ENCODE measurements at regions not wholly inside any gene's neighbourhood (a gene's known extent, or its start where the extent isn't known, plus 50 kb on each side); places are given as distances from the start of the nearest gene placed in this dataset.

DNA sequence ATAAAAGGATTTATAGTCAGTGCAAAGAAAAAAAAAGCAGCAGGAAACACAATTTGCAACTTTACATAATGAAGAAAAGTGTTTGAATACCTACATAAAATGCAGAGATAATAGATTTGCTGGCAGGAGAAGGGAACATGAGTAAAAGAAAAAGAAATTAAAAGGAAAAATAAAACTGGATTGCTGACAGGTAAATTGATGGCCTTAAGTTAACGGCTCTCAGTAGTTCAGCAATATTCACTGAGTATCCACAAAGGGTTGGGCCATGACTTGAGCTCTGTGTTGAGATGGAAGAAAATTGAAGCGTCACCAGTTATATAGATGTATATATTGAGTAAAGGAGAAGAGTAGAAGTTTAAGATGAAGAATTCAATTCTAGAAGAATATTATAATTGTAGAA, 330.1 kb upstream of the VCX start:
- DNase-seq, result no peak
- ATAC-seq, result no peak
- TF ChIP-seq POLR2A (IDR thresholded peaks at IDR 0.05), result no peak
- TF ChIP-seq, protein P1, sequence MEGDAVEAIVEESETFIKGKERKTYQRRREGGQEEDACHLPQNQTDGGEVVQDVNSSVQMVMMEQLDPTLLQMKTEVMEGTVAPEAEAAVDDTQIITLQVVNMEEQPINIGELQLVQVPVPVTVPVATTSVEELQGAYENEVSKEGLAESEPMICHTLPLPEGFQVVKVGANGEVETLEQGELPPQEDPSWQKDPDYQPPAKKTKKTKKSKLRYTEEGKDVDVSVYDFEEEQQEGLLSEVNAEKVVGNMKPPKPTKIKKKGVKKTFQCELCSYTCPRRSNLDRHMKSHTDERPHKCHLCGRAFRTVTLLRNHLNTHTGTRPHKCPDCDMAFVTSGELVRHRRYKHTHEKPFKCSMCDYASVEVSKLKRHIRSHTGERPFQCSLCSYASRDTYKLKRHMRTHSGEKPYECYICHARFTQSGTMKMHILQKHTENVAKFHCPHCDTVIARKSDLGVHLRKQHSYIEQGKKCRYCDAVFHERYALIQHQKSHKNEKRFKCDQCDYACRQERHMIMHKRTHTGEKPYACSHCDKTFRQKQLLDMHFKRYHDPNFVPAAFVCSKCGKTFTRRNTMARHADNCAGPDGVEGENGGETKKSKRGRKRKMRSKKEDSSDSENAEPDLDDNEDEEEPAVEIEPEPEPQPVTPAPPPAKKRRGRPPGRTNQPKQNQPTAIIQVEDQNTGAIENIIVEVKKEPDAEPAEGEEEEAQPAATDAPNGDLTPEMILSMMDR (IDR thresholded peaks at IDR 0.05), result no peak
- Histone ChIP-seq H3K36me3 (replicated peaks in 1 of 2; ENCODE audit: insufficient read depth in 1 of 2, low read depth in 2 of 2) (no peaks in the 10 kb centered on the region), H3K9me3 (no peaks in the 10 kb centered on the region), H3K27me3 (no peaks in the 10 kb centered on the region), H3K4me3 (no peak overlapping the region), H3K4me1 (no peaks in the 10 kb centered on the region), H3K27ac (no peak overlapping the region)
- WGBS, 2 donors, result 72 to 74% methylated on average over 2 of the region's 2 CpGs
- intact Hi-C loops (cut with DNase I), result no loop called here

GRCh38 chrX:7503251-7503650, 339.7 kb upstream of the VCX start:
- no peak overlapping the region for H3K4me3 ChIP-seq
- no peaks in the 10 kb centered on the region for H3K36me3 ChIP-seq (replicated peaks in 1 of 2; ENCODE audit: insufficient read depth in 1 of 2, low read depth in 2 of 2)
- WGBS, 2 donors, result 74 to 80% methylated on average over 5 of the region's 5 CpGs
- H3K4me1 ChIP-seq, result no peaks in the 10 kb centered on the region
- TF ChIP-seq, protein P1 (IDR thresholded peaks at IDR 0.05), result no peak
- no peaks in the 10 kb centered on the region for H3K27me3 ChIP-seq
- intact Hi-C loops (cut with DNase I), result no loop called here
- no peak overlapping the region for H3K27ac ChIP-seq
- H3K9me3 ChIP-seq, result no peaks in the 10 kb centered on the region
- ATAC-seq (no peak), DNase-seq (no peak)

GRCh38 chrX:7500386-7500785, 342.6 kb upstream of the VCX start:
- Histone ChIP-seq H3K36me3 (replicated peaks in 1 of 2; ENCODE audit: insufficient read depth in 1 of 2, low read depth in 2 of 2) (no peaks in the 10 kb centered on the region), H3K4me1 (no peaks in the 10 kb centered on the region), H3K9me3 (no peaks in the 10 kb centered on the region), H3K27me3 (no peaks in the 10 kb centered on the region), H3K4me3 (no peak overlapping the region), H3K27ac (no peak overlapping the region)
- WGBS, 2 donors, result 61 to 75% methylated on average over 3 of the region's 3 CpGs
- intact Hi-C loops (cut with DNase I), result no loop called here
- TF ChIP-seq, protein P1 (IDR thresholded peaks at IDR 0.05), result no peak
- TF ChIP-seq POLR2A (IDR thresholded peaks at IDR 0.05), result no peak
- no peak for ATAC-seq
- DNase-seq, result no peak

DNA sequence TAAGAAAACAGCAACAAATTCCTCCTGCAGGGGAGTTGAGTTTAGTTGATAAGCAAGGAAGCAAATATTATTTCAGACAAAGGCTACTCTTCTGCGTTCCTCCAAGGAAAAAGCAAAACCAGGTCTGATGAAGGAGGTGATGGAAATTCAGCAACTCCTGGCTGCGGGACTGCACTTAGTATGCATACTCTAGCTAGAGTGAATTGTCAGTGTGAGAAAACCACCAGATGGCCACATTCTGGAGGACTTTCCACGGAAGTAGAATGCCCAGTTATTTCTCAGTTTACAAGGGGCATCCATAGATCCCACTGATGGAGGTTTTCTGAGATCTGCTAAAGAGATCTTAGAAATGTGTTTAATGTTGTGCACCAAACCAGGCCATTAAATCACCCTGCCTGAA, 338.6 kb upstream of the PUDP start:
- DNase-seq, result peak; percentile 24 to 58 (median 31)
- WGBS, 2 donors, result 4 to 17% methylated on average over 3 of the region's 3 CpGs

GRCh38 chrX:7485061-7485460, 337.1 kb upstream of the PUDP start:
- DNase-seq (no peak), ATAC-seq (no peak)
- WGBS, 2 donors, result 86 to 87% methylated on average over 1 of the region's 1 CpG
- TF ChIP-seq POLR2A (IDR thresholded peaks at IDR 0.05), result no peak
- TF ChIP-seq, protein P1 (IDR thresholded peaks at IDR 0.05), result no peak
- Histone ChIP-seq H3K27ac (no peak overlapping the region), H3K4me3 (no peak overlapping the region), H3K36me3 (replicated peaks in 1 of 2; ENCODE audit: insufficient read depth in 1 of 2, low read depth in 2 of 2) (no peaks in the 10 kb centered on the region), H3K9me3 (no peaks in the 10 kb centered on the region), H3K4me1 (no peaks in the 10 kb centered on the region), H3K27me3 (no peaks in the 10 kb centered on the region)
- intact Hi-C loops (cut with DNase I), result no loop called here

More for the DNA sequence above, 338.6 kb upstream of the PUDP start:
- Histone ChIP-seq H3K4me3 (no peak overlapping the region), H3K4me1 (no peaks in the 10 kb centered on the region), H3K9me3 (no peaks in the 10 kb centered on the region), H3K27me3 (no peaks in the 10 kb centered on the region), H3K27ac (no peak overlapping the region), H3K36me3 (replicated peaks in 1 of 2; ENCODE audit: insufficient read depth in 1 of 2, low read depth in 2 of 2) (no peaks in the 10 kb centered on the region)
- TF ChIP-seq, protein P1 (IDR thresholded peaks at IDR 0.05), result no peak
- TF ChIP-seq POLR2A (IDR thresholded peaks at IDR 0.05), result no peak
- intact Hi-C loops (cut with DNase I), result no loop called here
- peak; percentile 50 for ATAC-seq

Data from body of pancreas (tissue), 4 donors.